ENCODE measurements at regions not wholly inside any gene's neighbourhood (a gene's known extent, or its start where the extent isn't known, plus 50 kb on each side); places are given as distances from the start of the nearest gene placed in this dataset.
A peak's percentile ranks its signal among the peaks of the same experiment; 100 is the strongest.

DNA sequence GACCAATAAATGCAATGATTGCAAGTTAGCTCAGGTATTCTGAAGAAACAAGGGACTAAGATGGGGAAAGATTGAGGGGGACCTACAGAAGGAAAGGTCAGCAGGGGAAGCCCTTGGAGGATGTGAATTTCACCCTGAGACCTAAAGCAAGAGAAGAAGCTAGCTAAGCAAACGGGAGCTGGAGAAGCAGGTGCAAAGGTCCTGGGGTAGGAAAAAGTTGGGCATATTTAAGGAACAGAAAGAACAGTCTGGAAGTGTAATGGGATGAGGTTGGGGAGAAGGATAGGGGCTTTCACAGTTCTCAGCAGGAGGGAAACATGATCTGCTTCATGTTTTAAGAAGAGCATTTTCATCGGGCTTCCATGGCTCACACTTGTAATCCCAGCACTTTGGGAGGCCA is 89.7 kb upstream of the SLC45A1 start:
- no peak overlapping the region for H2AFZ ChIP-seq (ENCODE audit: low read length)
- no peaks in the 10 kb centered on the region for H3K79me1 ChIP-seq (ENCODE audit: low read depth, low read length)
- POLR2A ChIA-PET (ENCODE audit: partially characterized antibody): no interaction called here
- H3K9ac ChIP-seq (replicated peaks in 1 of 4; ENCODE audit: extremely low read depth in 1 of 4, low read depth in 3 of 4, low read length in 3 of 4): no peak overlapping the region
- H4K91ac ChIP-seq (replicated peaks; ENCODE audit: insufficient read length, low read length): no peak overlapping the region
- H2BK15ac ChIP-seq (ENCODE audit: low read length): no peak overlapping the region
- peaks cover 0 to 5% (median 0%) of the 10 kb centered on the region in 4 experiments; a peak in 3 of 7 replicates for H3K4me1 ChIP-seq (replicated peaks in 1 of 4; ENCODE audit: control insufficient read depth in 3 of 4, insufficient read depth in 4 of 4, low read length in 3 of 4)
- H3K4me2 ChIP-seq (ENCODE audit: insufficient read depth in 1 of 2, low read depth in 2 of 2, low read length in 2 of 2): no peak overlapping the region
- no peaks in the 10 kb centered on the region for H3K79me2 ChIP-seq (ENCODE audit: control insufficient read depth in 1 of 2, insufficient read depth in 2 of 2, low read length in 2 of 2)
- no peaks in the 10 kb centered on the region for H3K36me3 ChIP-seq (ENCODE audit: control insufficient read depth in 2 of 4, insufficient read depth in 4 of 4, low read length in 3 of 4)
- no peak overlapping the region for H3K14ac ChIP-seq (ENCODE audit: insufficient read length)
- H3K23me2 ChIP-seq (ENCODE audit: low read depth, low read length): no peaks in the 10 kb centered on the region
- no peak overlapping the region for H4K5ac ChIP-seq (ENCODE audit: insufficient read length, low read depth, low read length)
- H3K9me3 ChIP-seq (ENCODE audit: insufficient read depth in 2 of 2, low read depth in 1 of 2, low read length in 1 of 2): peaks cover 4 to 7% of the 10 kb centered on the region in 2 experiments; a peak in 1 of 4 replicates
- no peaks in the 10 kb centered on the region for H4K20me1 ChIP-seq (replicated peaks in 1 of 2; ENCODE audit: control insufficient read depth in 1 of 2, insufficient read depth in 2 of 2, low read length in 2 of 2)
- H3K27me3 ChIP-seq (replicated peaks in 1 of 4; ENCODE audit: control insufficient read depth in 3 of 4, extremely low read depth in 1 of 4, insufficient read depth in 3 of 4, low read length in 3 of 4): peaks cover 0 to 1% (median 0%) of the 10 kb centered on the region in 4 experiments; a peak in 1 of 7 replicates
- DNase-seq (ENCODE audit: low read depth in 1 of 2, low spot score in 2 of 2) (no peak), FAIRE-seq (no peak)
- no peak overlapping the region for H2BK120ac ChIP-seq (replicated peaks; ENCODE audit: low read depth, low read length)
- TF ChIP-seq KDM1A (IDR thresholded peaks at IDR 0.05; ENCODE audit: borderline replicate concordance, low read length) (peak; percentile 61; the same call in 1 of the 2 replicates), PHF8 (conservative IDR thresholded peaks at IDR 0.05; ENCODE audit: low read depth, low read length) (no peak), E2F6 (IDR thresholded peaks at IDR 0.05) (no peak)
- H3K23ac ChIP-seq (ENCODE audit: insufficient read length): no peak overlapping the region
- no peak overlapping the region for H4K8ac ChIP-seq (ENCODE audit: extremely low read depth, insufficient read depth, low read length)
- no peak overlapping the region for H2BK5ac ChIP-seq (ENCODE audit: low read depth, low read length)
- no peak overlapping the region for H2AK5ac ChIP-seq (ENCODE audit: low read depth, low read length)
- H3K27ac ChIP-seq (ENCODE audit: low read depth, low read length): no peak overlapping the region
- H3K18ac ChIP-seq (ENCODE audit: extremely low read depth, low read length): no peak overlapping the region
- no peak overlapping the region for H3K56ac ChIP-seq (replicated peaks; ENCODE audit: insufficient read length, low read depth, low read length)
- no peak overlapping the region for H3K4me3 ChIP-seq (ENCODE audit: extremely low read depth in 1 of 4, insufficient read depth in 2 of 4, low read depth in 3 of 4, low read length in 4 of 4)
- no peak overlapping the region for H2BK20ac ChIP-seq (ENCODE audit: low read length)
- CTCF ChIA-PET (ENCODE audit: partially characterized antibody): interaction anchor here (0.8 to 1.0 kb wide), 2 partner anchors 9 to 86 kb away, joined by 3 to 4 read pairs; no protein-coding TSS in a partner anchor
- no peak overlapping the region for H2BK12ac ChIP-seq (ENCODE audit: low read depth, low read length)
- no peak overlapping the region for H3K4ac ChIP-seq (replicated peaks; ENCODE audit: insufficient read length, low read depth, low read length)
- 93% methylated on average over 2 of the region's 2 CpGs; no CpG with 5 or more reads in 1 of the 2 experiments for WGBS, 2 experiments (ENCODE audit: extremely low coverage in 1 of 2, insufficient coverage in 1 of 2, insufficient read length in 1 of 2, insufficient replicate concordance in 2 of 2, low coverage in 1 of 2, low lambda C conversion rate in 2 of 2, missing lambda C conversion rate in 1 of 2)

Measured in H1 (cell line).